SK-N-SH (cell line): ENCODE measurements at regions not wholly inside any gene's neighbourhood (a gene's known extent, or its start where the extent isn't known, plus 50 kb on each side); places are given as distances from the start of the nearest gene placed in this dataset.
"Not testable (repeated sequence)": the region's sequence is repeated elsewhere in the genome, so short reads cannot be mapped to it uniquely, and the experiment has no call there.

Source experiments
- CTCF ChIP-seq: fragments of 200-600 bp; sonication (generic); IDR thresholded peaks from 2 replicates; pipeline ENCODE4 v1.6.1; 2017; ENCODE audit warnings: antibody characterized with exemption, mild to moderate bottlenecking, moderate library complexity
- JUND ChIP-seq: IDR thresholded peaks from 2 replicates; pipeline ENCODE4 v1.4.0; 2012
- POLR2AphosphoS5 ChIP-seq: IDR thresholded peaks from 2 replicates; pipeline ENCODE4 v1.6.1; 2012; ENCODE audit warnings: low read depth, low read length
- RXRA ChIP-seq: IDR thresholded peaks from 2 replicates; pipeline ENCODE4 v1.4.0; 2012; ENCODE audit warnings: low read depth, mild to moderate bottlenecking, borderline replicate concordance
- SMC3 ChIP-seq: IDR thresholded peaks from 2 replicates; pipeline ENCODE4 v1.6.1; 2012; ENCODE audit warnings: low read depth, low read length, improper control_type of control experiment

- TF ChIP-seq POLR2AphosphoS5, CTCF, RXRA, SMC3, JUND: not testable (repeated sequence)
Observed at GRCh38 chr15:96491066-96491699, 160.7 kb downstream of the NR2F2 start.
